MM.1S (cell line): ENCODE measurements at regions not wholly inside any gene's neighbourhood (a gene's known extent, or its start where the extent isn't known, plus 50 kb on each side); places are given as distances from the start of the nearest gene placed in this dataset.

Experiments
- DNase-seq: peaks from one replicate; pipeline ENCODE4 v3.0.0-alpha.2; 2015
- H2AFZ ChIP-seq: fragments of 300-600 bp; sonication (generic); 2 replicates; pipeline ENCODE4 v1.6.0; 2016; ENCODE audit warnings: antibody characterized with exemption, low read length
- H3F3A ChIP-seq: fragments of 300-600 bp; sonication (generic); 2 replicates; pipeline ENCODE4 v1.6.1; 2016; ENCODE audit warnings: mild to moderate bottlenecking, antibody characterized with exemption, low read length, moderate library complexity, mixed read lengths; ENCODE audit not compliant: insufficient read depth
- H3K27ac ChIP-seq: fragments of 300-600 bp; sonication (generic); 2 replicates; pipeline ENCODE4 v1.5.1; 2016; ENCODE audit warnings: mild to moderate bottlenecking, low read length
- H3K27me3 ChIP-seq: fragments of 300-600 bp; sonication (generic); replicated peaks from 2 replicates; pipeline ENCODE4 v1.6.0; 2016; ENCODE audit warnings: low read length; ENCODE audit not compliant: insufficient read depth
- H3K36me3 ChIP-seq: fragments of 300-600 bp; sonication (generic); replicated peaks from 2 replicates; pipeline ENCODE4 v1.6.1; 2016; ENCODE audit warnings: mild to moderate bottlenecking, low read length, mixed read lengths; ENCODE audit not compliant: insufficient read depth
- H3K4me1 ChIP-seq: fragments of 300-600 bp; sonication (generic); 2 replicates; pipeline ENCODE4 v1.6.1; 2016; ENCODE audit warnings: low read length, mixed read lengths
- H3K4me2 ChIP-seq: fragments of 300-600 bp; sonication (generic); 2 replicates; pipeline ENCODE4 v1.6.0; 2016; ENCODE audit warnings: low read depth, low read length
- H3K4me3 ChIP-seq: fragments of 300-600 bp; sonication (generic); 2 replicates; pipeline ENCODE4 v1.5.1; 2016; ENCODE audit warnings: low read length, mixed read lengths
- H3K79me2 ChIP-seq: fragments of 300-600 bp; sonication (generic); 2 replicates; pipeline ENCODE4 v1.6.1; 2016; ENCODE audit warnings: mixed run types, low read length, mixed read lengths
- H3K9ac ChIP-seq: fragments of 300-600 bp; sonication (generic); 2 replicates; pipeline ENCODE4 v1.6.1; 2016; ENCODE audit warnings: low read length, mixed read lengths
- H3K9me2 ChIP-seq: fragments of 300-600 bp; sonication (generic); replicated peaks from 2 replicates; pipeline ENCODE4 v1.6.1; 2016; ENCODE audit warnings: mild to moderate bottlenecking, low read length, mixed read lengths; ENCODE audit not compliant: insufficient read depth
- H3K9me3 ChIP-seq: fragments of 300-600 bp; sonication (generic); replicated peaks from 2 replicates; pipeline ENCODE4 v1.6.1; 2016; ENCODE audit warnings: mild to moderate bottlenecking, low read length, mixed read lengths; ENCODE audit not compliant: insufficient read depth
- H4K20me1 ChIP-seq: fragments of 300-600 bp; sonication (generic); 2 replicates; pipeline ENCODE4 v1.6.1; 2016; ENCODE audit warnings: mild to moderate bottlenecking, low read length, moderate library complexity, mixed read lengths; ENCODE audit not compliant: insufficient read depth
- CTCF ChIP-seq: fragments of 300-600 bp; sonication (generic); IDR thresholded peaks from 2 replicates; pipeline ENCODE4 v1.5.1; 2016; ENCODE audit warnings: antibody characterized with exemption, low read length, mixed read lengths
- EZH2 ChIP-seq: fragments of 300-600 bp; sonication (generic); optimal IDR thresholded peaks from 2 replicates; pipeline ENCODE3; 2017; ENCODE audit warnings: low read depth, mild to moderate bottlenecking, antibody characterized with exemption, low read length, mixed read lengths
- EZH2phosphoT487 ChIP-seq: fragments of 300-600 bp; sonication (generic); IDR thresholded peaks from 2 replicates; pipeline ENCODE4 v1.6.1; 2018; ENCODE audit warnings: antibody characterized with exemption, low read length

- no peaks in the 10 kb centered on the region for H3K9me2 ChIP-seq
Observed at GRCh38 chr12:61384511-61384910, 875.7 kb upstream of the USP15 start.

GRCh38 chr12:61385771-61386170 is 874.4 kb upstream of the USP15 start:
- Histone ChIP-seq H3K9me3 (no peaks in the 10 kb centered on the region), H3K27me3 (no peaks in the 10 kb centered on the region), H4K20me1 (no peaks in the 10 kb centered on the region), H3K79me2 (no peaks in the 10 kb centered on the region), H3K4me2 (no peak overlapping the region), H3K4me3 (no peak overlapping the region), H3K4me1 (no peaks in the 10 kb centered on the region), H3K27ac (no peak overlapping the region), H3K9ac (no peak overlapping the region), H2AFZ (no peak overlapping the region), H3K9me2 (no peaks in the 10 kb centered on the region), H3F3A (no peaks in the 10 kb centered on the region), H3K36me3 (no peaks in the 10 kb centered on the region)
- no peak for DNase-seq
- TF ChIP-seq EZH2phosphoT487 (no peak), CTCF (no peak), EZH2 (no peak)

More at GRCh38 chr12:61384511-61384910, 875.7 kb upstream of the USP15 start:
- DNase-seq = no peak
- H3K36me3 ChIP-seq = no peaks in the 10 kb centered on the region
- no peaks in the 10 kb centered on the region for H3K4me1 ChIP-seq
- TF ChIP-seq EZH2 (no peak), CTCF (no peak), EZH2phosphoT487 (no peak)
- H3K27ac ChIP-seq = no peak overlapping the region
- H3K9ac ChIP-seq = no peak overlapping the region
- H3K9me3 ChIP-seq = no peaks in the 10 kb centered on the region
- H4K20me1 ChIP-seq = no peaks in the 10 kb centered on the region
- no peak overlapping the region for H2AFZ ChIP-seq
- no peak overlapping the region for H3K4me2 ChIP-seq
- no peaks in the 10 kb centered on the region for H3K27me3 ChIP-seq
- no peak overlapping the region for H3K4me3 ChIP-seq
- H3K79me2 ChIP-seq = no peaks in the 10 kb centered on the region
- no peaks in the 10 kb centered on the region for H3F3A ChIP-seq

- no peaks in the 10 kb centered on the region for H3K36me3 ChIP-seq
- H3K79me2 ChIP-seq = no peaks in the 10 kb centered on the region
- H3K4me2 ChIP-seq = no peak overlapping the region
- no peaks in the 10 kb centered on the region for H3K9me3 ChIP-seq
- no peaks in the 10 kb centered on the region for H3K9me2 ChIP-seq
- H3K4me1 ChIP-seq = 0 out of 2 replicates have a peak, but pooled peaks cover 4% of the 10 kb centered on the region
- no peak overlapping the region for H3K9ac ChIP-seq
- H3K27me3 ChIP-seq = no peaks in the 10 kb centered on the region
- H3F3A ChIP-seq = no peaks in the 10 kb centered on the region
- no peak overlapping the region for H2AFZ ChIP-seq
- no peak for DNase-seq
- no peak overlapping the region for H3K27ac ChIP-seq
- no peaks in the 10 kb centered on the region for H4K20me1 ChIP-seq
- H3K4me3 ChIP-seq = no peak overlapping the region
- TF ChIP-seq EZH2phosphoT487 = no peak
- TF ChIP-seq CTCF = no peak
- TF ChIP-seq EZH2 = no peak
Observed at GRCh38 chr12:61397668-61398067, 862.5 kb upstream of the USP15 start.
